ENCODE measurements at regions not wholly inside any gene's neighbourhood (a gene's known extent, or its start where the extent isn't known, plus 50 kb on each side); places are given as distances from the start of the nearest gene placed in this dataset.

GRCh38 chr11:111091321-111091938 lies 154.1 kb upstream of the POU2AF2 start:
- no peak for DNase-seq

- DNase-seq = peak; percentile 11
Measured at GRCh38 chr11:111089759-111090158, 155.8 kb upstream of the POU2AF2 start.

DNA sequence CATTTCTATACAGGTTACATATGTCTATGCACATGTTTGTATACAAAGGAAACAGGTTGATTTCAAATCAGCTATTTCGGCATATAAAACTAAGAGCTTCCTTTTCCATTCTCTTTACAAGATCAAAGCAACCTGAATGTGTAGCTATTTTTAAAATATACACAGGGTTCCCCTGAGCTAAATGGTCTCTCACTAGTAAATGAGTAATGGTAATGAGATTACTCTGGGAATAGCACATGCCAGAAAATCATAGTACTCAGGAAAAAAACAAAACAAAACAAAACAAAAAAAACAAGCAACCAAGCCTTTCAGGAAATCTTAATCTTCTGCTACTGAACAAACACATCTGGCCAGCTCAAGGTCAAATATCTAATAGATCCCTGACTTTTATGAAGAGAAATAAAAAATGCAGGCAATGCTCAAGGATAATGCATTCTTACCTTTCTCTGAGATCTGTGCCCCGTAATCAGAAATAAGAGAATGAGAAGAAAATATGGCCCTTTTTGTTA lies 156.6 kb upstream of the POU2AF2 start:
- no peak for DNase-seq

- DNase-seq = no peak
Measured at GRCh38 chr11:111086058-111086457, 159.5 kb upstream of the POU2AF2 start.

GRCh38 chr11:111082664-111083063 lies 162.9 kb upstream of the POU2AF2 start:
- no peak for DNase-seq

DNA sequence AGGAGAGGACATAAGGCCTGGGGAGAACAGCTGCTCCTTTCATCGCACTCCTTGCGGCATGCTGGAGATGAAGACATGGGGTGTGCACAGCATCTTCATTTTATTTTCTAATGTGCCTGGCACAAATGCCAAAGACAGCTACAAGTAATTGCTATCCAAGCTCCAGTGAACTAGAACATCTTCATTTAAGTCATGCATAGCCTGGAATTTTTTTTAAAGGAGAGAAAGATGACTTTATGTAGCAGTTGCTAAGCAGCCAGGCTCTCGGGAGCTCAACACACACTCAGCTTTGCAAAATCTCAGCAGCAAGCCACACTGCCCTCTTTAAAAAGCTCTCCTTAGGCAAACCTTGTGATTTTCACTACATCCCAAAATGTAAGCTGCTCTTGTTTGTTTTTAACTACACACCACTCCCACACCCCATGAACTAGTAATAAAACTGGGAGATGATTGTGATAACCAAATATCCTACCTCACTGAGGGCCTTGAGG lies 164.5 kb upstream of the POU2AF2 start:
- no peak for DNase-seq

- no peak for DNase-seq
Measured at GRCh38 chr11:111077530-111078322, 167.8 kb upstream of the POU2AF2 start.

DNA sequence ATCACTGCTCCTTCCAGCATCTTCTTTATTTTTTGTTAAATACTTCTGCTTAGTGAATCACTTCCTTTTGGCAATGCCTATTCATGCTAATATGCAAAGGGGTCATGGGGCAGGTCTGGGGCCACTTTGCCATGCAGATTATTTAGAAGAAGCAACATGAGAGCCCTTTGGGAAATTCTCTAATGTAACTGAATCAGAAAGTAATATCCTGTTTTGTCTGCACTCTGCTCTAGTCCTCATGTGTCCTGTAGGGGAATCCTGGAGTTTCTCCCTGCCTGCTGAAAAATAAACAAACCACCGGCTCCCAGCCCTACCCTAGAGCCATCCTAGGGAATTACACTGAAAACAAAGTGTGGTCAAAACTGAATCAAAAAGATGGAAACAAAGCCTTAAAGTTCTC lies 176.5 kb upstream of the POU2AF2 start:
- no peak for DNase-seq

- DNase-seq = no peak
Measured at GRCh38 chr11:111067994-111068393, 177.5 kb upstream of the POU2AF2 start.

DNA sequence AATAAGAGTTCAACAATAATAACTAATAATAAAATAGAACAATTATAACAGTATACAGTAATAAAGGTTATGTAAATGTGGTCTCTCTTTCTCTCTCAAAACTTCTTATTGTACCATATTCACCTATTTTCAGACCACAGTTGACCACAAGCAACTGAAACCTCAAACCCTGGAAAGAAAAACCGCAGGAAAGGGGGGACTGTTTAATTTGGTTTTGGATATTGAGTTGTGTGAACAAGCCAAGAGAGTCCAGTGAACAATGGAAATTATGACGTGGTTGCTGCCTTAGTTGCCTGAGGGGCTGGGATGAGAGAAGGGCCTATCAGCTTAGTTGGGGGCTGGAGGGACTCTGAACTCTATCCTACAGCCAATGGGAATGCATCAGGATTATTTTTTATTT lies 178.7 kb upstream of the POU2AF2 start:
- peak; percentile 13 for DNase-seq

GRCh38 chr11:111063726-111064517 lies 181.6 kb upstream of the POU2AF2 start:
- no peak for DNase-seq

GRCh38 chr11:111062420-111062819 lies 183.1 kb upstream of the POU2AF2 start:
- no peak for DNase-seq

- no peak for DNase-seq
Measured at GRCh38 chr11:111059726-111060125, 185.8 kb upstream of the POU2AF2 start.

DNA sequence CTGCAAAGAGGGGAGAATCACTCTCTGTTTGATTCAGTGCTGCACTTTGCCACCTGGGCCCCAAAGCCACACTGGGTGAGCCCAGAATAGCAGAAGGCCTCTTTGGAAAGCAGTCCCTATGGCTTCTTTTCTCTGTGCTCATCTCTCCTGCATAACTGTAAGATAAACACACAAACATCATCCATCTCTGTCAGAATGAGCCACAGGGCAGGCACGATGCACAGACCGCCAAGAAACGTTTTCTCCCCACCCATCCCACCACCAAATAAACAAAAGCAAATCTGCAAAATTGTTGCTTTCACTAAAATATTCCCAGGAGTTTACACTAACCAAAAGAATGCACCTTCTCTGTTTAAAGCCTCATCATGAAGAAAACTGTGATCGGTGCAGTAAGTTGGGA lies 196.4 kb upstream of the POU2AF2 start:
- no peak for DNase-seq

GRCh38 chr11:111047374-111047773 lies 198.2 kb upstream of the POU2AF2 start:
- DNase-seq = no peak

DNA sequence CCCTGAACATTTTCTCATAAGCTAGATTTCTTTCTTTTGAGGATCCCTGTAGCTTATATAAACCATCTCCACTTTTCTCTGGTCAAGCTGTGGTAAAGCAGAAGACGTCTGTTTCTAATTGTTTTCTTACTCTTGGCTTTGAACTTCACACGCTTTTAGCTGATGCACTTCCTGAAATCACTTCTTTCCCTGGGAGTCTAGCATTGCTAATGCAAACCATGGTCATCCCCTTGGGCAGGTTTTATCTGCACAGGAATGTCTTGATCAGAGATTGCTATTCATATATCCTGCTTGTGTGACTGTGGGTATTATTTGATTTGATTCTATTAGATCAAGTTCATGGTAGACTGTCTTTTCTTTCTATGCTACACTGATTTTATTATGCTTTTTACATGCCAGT lies 199.2 kb upstream of the POU2AF2 start:
- DNase-seq = no peak

- DNase-seq = no peak
Measured at GRCh38 chr11:111045874-111046273, 199.7 kb upstream of the POU2AF2 start.

GRCh38 chr11:111045407-111045803 lies 200.1 kb upstream of the POU2AF2 start:
- DNase-seq = no peak

DNA sequence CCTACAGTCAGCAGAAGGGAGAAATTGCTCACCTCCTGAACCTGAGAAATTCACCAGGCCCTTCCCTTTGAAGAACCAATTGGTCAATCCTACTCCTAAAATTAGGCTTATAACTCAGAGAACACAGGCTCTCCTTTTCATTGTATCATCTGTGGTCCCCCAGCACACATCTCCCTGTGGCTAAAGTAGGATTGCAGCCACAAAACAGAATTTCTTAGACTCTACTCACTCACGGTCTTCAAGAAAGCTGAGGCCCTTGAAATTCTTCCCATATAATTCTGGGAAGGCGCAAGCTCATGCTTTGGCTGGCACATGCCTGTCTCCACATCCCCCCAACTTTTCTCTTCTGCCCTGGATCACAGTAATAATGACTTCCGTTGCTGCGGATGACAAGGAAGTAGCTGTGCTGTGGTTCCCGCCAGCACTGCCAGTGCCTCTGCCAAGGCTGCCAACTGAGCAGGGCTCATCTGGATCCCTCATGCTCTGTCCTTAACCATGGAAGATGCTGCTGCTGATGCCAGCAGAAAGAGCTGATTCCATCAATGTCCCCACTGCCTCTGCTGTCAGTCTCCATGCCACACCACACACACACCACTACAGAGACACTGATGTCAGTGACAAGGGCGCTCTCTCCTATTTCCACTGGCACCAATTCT lies 200.6 kb upstream of the POU2AF2 start:
- no peak for DNase-seq

DNA sequence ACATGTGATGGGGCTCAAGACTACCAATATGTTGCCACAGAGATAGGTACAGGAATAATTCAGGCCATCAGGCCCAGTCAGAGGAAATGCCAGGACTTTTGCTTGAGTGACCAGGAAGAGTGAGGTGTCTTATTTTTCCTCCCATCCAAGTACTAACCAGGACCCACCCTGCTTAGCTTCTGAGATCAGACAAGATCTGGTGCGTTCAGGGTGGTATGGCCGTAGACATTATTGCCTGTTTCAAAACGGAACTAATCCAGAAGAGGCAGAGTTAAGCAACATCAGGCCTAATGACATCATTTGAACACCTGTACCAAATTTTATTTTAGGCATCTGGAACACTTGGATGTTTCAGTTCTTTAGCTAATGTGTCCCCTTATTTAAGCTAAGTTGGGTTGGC lies 205.5 kb upstream of the POU2AF2 start:
- no peak for DNase-seq

DNA sequence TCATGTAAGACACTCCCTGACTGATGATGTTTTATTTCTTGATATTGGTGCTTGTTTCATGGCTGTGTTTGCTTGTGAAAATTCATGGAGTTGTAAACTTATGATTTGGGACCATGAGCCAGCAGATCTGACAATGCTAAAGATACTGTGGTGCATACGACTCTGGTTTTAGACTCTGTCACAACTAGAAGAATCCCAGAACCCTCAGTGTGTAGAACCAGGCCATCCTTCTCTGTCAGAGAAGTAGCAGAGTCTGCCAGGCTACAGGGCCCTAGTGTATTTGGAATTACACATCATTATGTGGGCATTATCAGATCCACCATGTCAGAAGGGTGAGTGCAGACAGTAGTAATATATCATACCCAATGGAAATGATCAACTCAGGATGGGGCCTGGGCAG lies 209.8 kb upstream of the POU2AF2 start:
- DNase-seq = no peak

DNA sequence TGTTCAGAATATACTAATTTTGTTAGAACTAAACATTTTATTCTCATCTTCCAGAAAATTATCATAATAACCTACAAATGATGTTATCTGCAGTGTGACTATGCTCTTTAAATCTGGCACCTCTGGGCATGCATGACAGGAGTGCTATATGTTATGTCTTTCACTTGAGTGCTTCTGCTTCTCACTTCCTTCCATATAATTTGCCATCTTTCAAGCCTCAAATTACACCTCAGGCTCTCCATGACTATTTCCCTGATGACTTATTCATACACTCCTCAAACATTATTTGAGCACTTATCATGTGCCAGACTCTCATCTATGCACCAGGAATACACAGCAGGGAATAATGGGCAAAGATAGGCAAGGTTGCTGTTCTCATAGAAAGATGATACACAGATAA lies 219.3 kb upstream of the POU2AF2 start:
- no peak for DNase-seq

GRCh38 chr11:111021131-111021530 lies 224.4 kb upstream of the POU2AF2 start:
- DNase-seq = no peak

Data from hematopoietic multipotent progenitor cell treated with erythropoietin and hydrocortisone succinate and interleukin-3 and kit ligand, for 6 days (in vitro differentiated cells).